GM21381 (cell line): ENCODE measurements at regions not wholly inside any gene's neighbourhood (a gene's known extent, or its start where the extent isn't known, plus 50 kb on each side); places are given as distances from the start of the nearest gene placed in this dataset.
"Not testable (repeated sequence)": the region's sequence is repeated elsewhere in the genome, so short reads cannot be mapped to it uniquely, and the experiment has no call there.

Source experiments
- ATAC-seq: cut with Tn5 transposase; IDR thresholded peaks from one replicate; pipeline ENCODE4 v1.9.1; 2021; ENCODE audit warnings: mild to moderate bottlenecking, moderate library complexity; ENCODE audit not compliant: unreplicated experiment

DNA sequence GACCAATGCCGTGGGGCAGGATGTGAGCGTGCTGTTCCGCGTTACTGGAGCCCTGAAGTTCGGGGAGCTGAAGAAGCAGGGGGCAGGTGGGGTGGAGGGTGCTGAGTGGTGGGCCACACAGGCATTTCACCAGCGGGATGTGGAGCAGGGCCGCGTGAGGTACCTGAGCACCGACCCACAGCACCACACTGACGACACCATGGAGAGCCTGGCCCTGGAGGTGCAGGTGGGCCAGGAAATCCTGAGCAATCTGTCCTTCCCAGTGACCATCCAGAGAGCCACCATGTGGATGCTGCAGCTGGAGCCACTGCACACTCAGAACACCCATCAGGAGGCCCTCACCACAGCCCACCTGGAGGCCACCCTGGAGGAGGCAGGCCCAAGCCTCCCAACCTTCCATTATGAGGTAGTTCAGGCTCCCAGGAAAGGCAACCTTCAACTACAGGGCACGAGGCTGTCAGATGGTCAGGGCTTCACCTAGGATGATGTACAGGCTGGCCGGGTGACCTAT is 179.6 kb downstream of the TBC1D2B start:
- no peak for ATAC-seq

DNA sequence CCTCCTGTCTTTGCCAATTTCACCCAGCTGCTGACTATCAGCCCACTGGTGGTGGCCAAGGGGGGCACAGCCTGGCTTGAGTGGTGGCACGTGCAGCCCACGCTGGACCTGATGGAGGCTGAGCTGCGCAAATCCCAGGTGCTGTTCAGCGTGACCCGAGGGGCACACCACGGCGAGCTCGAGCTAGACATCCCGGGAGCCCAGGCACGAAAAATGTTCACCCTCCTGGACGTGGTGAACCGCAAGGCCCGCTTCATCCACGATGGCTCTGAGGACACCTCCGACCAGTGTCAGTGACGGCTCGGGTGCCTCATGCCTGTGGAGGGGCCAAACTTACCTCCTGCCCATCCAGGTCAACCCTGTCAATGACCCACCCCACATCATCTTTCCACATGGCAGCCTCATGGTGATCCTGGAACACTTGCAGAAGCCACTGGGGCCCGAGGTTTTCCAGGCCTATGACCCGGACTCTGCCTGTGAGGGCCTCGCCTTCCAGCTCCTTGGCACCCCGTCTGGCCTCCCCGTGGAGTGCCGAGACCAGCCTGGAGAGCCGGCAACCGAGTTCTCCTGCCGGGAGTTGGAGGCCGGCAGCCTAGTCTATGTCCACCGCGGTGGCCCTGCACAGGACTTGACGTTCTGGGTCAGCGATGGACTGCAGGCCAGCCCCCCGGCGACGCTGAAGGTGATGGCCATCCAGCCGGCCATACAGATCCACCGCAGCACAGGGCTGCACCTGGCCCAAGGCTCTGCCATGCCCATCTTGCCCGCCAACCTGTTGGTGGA is 180.2 kb downstream of the TBC1D2B start:
- not testable (repeated sequence) for ATAC-seq

DNA sequence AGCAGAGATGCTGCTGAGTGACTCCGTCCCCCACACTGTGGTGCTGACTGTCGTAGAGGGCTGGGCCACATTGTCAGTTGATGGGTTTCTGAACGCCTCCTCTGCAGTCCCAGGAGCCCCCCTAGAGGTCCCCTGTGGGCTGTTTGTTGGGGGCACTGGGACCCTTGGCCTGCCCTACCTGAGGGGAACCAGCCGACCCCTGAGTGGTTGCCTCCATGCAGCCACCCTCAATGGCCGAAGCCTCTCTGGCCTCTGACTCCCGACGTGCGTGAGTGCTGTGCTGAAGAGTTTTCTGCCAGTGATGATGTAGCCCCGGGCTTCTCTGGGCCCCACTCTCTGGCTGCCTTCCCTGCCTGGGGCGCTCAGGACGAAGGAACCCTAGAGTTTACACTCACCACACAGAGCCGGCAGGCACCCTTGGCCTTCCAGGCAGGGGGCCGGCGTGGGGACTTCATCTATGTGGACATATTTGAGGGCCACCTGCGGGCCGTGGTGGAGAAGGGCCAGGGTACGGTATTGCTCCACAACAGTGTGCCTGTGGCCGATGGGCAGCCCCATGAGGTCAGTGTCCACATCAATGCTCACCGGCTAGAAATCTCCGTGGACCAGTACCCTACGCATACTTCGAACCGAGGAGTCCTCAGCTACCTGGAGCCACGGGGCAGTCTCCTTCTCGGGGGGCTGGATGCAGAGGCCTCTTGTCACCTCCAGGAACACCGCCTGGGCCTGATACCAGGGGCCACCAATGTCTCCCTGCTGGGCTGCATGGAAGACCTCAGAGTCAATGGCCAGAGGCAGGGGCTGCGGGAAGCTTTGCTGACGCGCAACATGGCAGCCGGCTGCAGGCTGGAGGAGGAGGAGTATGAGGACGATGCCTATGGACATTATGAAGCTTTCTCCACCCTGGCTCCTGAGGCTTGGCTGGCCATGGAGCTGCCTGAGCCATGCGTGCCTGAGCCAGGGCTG is 181.1 kb downstream of the TBC1D2B start:
- ATAC-seq = not testable (repeated sequence)

DNA sequence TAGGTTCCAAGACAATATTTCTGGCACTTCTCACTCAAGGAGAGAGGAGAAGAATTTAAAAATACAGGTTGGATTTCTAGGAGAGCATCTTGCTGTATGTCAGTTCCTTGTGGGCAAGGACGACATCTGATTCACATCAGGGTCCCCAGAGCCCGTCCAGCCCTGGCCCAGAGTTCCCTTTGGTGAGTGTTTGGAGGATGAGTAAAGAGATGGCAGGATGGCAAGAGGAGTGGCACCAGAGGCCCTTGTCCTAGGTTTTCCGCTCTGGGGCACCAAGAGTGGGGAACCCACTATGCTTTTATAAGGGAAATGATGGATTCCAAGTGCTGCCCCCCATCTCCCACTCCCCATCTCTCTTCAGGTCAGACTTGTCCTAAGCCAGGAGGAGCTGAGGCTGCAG is 181.8 kb downstream of the TBC1D2B start:
- no peak for ATAC-seq

DNA sequence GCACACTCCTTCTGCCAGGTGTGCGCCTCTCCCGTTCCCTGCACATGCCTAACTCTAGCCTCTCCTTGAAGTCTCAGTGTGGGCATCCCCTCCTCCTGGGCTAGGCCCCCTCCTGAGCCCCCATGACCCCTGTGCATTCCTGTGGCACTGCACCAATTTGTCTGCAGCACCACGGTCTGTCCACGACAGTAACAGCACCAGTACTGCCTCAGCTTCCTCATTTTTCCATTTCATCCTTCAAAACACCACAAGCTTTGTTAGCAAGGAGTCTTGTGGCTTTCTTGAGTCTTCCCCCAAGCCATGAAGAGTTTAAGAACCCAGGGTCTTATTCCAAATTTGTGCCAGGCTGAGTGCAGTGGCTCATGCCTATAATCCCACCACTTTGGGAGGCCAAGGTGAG is 182.4 kb downstream of the TBC1D2B start:
- not testable (repeated sequence) for ATAC-seq

DNA sequence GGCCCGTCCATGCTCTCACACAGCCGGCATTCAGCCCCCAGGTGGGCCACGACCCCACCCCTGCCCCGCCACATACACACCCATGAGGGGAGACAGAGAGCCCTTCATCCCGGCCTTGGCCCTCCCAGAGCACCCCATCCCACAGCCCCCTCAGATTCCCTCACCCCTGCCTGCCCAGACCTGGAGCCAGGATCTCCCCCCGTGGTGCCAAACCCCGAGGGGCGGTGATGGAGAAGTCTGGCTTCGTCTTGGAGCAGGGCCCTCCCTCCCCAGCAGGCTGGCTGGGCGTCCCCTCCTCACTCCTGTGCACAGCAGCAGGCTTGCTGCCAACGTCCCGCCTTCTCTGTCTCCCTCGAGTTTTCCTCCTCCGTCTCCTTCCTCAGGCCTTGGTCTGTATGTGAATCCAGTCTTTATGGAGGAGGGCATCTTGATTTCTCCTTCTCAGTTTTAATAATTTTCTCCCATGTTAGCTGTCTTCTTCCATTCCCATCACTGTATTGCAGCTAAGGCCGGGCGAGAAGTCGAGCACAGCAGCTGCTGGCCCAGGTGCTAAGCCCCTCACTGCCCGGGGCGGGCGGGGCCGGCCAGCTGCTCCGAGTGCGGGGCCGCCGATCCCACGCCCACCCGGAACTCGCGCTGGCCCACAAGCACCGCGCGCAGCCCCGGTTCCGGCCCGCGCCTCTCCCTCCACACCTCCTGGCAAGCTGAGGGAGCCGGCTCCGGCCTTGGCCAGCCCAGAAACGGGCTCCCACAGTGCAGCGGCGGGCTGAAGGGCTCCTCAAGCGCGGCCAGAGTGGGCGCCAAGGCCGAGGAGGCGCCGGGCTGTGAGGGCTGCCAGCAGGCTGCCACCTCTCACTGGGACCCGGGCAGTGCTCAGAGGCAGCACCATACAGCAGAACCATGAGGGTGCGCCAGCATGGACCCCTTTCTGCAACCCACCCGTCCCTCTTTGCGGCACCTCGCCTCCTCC is 183.6 kb downstream of the TBC1D2B start:
- not testable (repeated sequence) for ATAC-seq

DNA sequence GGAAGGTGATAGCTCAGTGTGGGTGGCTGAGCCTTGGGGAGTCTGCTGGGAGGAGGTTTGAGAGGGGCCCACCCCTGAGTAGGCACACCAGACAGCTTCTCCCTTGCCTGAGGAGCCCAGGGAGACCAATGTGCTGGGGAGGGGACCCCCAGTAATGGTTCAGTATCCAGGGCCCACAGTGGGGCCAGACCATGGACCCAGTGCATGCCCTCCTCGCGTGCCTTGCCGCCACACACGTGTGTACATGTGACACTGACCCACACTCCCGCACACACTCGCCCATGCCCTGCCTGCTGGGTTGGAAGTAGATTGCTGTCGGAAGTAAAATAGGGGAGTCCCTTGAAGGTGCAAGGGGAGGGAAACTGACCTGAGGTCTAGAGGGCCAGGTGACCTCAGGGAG is 184.3 kb downstream of the TBC1D2B start:
- ATAC-seq = not testable (repeated sequence)

DNA sequence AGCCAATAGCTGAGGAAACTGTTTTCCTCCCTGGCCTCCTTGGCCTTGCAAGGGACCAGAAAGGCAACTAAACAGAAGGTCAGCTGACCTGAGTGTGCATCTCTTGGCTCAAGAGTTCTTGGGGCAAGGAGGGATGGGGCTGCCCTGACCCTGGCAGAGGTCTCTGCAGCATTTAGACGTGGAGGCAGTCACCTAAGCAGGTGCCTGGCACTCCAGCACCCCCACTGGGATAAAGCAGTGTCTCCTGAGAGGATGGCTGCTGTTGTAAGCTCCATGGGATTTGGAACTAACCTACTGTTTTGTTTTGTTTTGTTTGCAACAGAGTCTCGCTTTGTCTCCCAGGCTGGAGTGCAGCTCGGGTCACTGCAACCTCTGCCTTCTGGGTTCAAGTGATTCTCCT is 185.2 kb downstream of the TBC1D2B start:
- no peak for ATAC-seq

DNA sequence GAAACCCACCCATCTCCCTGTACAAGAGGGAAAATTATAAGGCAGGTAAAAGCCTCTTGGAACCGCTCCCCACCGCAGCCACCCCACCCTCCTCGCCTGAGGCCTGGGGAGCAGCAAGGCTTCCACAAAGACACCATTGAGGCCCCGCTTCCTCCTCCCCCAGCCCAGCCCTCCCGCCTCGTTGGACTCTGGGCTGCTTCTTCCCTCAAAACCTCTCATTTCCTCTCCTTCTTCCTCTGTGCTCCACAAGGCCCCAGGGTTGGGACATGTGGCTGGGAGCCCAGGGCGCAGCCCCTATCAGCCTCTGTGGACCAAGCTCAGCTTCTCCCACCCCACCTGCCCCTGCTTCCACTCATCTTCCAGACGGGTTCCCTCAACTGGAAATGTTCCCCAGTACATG is 185.6 kb downstream of the TBC1D2B start:
- not testable (repeated sequence) for ATAC-seq

DNA sequence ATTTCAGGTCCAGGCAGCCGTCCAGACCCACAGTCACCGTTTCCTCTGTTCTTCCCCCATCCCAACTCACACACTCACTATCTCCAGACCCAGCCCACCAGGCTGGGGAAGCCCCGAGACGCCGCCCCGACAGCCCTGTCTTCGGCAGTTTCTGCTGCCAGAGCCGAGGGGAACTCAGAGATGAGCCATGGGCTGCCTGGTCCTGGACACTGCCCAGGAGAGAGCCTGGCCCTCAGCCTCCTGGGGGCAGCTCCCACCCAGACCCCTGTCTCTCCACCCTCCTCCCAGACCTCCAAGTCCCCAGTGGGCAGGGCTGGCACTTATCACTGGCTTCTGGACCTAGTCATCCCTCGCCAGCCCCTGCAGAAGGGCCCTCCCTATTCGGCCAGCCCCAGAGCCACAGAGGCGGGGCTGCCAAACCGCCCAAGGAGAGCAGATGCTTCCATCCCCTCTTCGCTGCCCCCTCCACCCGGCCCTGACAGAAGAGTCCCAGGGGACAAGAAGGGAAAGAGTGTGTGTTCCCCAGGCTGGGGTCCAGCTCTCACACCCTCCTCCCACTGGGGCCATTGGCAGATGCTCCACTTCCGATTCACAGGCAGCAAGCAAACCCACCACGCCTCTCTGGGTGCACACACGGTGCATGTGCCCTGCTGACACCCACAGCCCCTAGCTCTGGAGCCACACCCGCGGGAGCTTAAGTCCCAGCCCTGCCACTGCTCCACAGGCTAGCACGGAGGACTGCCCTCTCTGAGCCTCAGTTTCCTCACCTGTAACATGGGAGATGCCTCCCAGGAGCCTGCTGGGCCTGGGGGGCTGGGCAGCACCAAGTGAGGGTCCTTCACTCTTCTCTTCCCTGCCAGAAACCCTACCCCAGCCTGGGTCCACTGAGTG is 186.4 kb downstream of the TBC1D2B start:
- ATAC-seq = not testable (repeated sequence)

DNA sequence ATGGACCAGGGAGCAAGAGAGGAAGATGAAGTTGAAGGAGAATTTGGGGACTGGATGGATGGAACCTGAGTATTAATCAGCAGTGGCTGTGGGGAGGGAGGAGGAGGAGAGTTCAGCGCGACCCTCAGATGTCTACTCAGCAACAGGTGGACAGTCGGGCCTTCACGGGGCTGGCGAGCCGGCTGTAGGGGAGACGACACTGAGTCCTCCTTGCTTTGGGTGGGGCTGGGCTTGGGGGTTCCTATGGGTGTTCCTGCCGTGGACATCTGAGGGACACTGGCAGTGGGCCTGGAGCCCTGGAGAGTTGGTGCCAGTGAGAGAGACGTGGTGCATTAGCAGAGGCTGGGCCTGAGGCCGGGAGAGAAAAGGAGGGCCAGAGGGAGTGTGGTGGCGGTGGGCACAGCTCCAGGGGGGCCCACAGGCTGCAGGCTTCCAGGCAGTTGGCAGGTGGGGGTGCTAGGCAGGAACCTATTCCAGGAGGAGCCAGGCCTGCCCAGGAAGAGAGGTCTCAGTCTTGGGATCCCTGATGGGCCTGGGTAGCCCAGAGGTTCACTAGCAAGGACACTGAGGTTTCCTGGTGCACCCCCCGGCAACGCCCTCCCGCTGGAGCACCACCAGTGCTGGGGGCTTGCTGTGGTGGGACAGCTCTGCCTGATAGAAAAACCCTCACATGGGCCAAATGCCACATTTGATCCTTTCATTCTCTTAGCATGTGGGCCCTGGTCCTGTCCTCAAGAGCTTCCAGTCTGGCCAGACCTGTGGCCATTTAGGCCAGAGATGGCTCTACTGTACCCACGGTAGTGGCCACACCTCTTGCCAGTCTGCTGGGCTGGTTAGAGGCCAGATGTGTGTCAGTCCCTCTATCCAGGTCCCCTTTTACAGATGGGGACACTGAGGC is 187.4 kb downstream of the TBC1D2B start:
- ATAC-seq = not testable (repeated sequence)

DNA sequence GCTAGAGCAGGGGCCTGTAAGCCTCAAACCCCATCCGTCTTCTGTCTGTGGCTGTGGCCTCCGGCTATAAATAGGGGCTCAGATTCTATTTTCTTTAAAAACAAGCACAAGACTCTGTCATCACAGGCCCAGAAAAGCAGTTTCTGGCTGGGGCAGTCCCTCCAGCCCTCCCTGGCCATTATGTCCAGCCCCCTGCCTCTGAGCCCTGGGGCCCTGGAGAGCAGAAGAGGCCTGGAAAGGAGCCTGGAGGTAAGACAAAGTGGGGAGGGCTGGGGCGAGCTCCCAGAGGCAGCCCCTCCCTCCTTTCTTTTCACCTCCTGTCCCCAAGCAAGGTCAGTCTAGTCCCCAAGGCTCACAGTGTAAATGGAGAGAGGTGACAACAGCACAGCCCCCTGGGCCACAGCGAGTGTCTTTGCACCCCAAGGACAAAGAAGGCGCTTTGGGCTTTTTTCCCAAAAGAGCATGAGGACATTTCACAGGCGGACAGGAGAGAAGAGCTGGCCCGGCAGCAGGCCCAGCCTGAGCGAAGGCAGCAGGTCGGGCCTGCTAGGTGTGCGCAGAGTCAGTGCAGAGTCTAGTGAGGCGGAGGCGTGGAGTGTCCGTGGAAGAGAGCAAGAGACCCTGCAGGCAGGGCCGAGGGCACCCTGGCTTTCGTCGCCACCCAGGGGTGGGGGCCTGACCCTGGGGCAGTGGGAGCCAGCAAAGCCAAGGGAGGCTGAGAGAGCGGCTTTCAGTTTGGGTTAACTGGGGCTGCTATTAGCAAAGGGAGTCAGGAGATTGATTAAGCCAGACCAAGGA is 188.3 kb downstream of the TBC1D2B start:
- ATAC-seq = no peak

DNA sequence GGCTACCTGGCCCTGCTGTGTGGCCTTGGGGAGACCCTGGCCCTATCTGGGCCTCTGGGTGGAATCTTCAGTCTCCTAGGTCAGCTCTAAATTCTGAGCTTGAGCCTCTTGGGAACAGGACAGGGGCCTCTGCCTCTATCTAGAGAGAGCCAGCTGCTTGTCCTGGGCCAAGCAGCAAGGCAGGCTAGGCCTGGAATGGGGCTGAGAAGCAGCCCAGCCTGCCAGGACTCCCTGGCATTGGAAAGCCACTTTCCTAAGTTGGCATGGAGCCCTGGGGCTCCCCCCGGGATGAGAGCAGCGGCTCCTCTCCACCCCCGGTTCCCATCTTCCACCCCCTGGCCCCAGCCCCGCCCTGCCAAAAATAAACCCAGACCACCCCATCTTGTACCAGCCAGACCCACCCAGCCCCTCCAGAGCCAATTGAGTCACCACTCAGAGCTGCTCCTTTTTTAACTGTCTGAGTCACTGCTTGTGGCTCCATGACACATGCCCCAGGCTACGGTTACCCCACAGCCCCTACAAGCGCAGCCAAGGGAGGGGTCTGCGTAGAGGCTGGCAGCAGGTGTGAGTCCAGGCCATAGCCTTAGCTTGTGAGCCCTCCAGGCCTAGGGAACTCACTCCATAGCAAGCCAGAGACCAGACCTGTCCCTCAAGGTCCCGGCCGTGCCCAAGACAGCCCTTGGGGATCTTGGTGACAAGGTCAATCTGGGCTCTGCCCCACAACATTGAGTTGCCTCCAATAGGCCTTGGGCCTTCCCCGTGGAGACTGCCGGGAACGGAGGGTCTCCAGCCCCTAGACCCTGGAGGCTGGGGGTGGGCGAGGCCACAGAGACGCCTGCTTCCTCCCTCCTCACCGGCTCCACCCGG is 189.7 kb downstream of the TBC1D2B start:
- not testable (repeated sequence) for ATAC-seq

DNA sequence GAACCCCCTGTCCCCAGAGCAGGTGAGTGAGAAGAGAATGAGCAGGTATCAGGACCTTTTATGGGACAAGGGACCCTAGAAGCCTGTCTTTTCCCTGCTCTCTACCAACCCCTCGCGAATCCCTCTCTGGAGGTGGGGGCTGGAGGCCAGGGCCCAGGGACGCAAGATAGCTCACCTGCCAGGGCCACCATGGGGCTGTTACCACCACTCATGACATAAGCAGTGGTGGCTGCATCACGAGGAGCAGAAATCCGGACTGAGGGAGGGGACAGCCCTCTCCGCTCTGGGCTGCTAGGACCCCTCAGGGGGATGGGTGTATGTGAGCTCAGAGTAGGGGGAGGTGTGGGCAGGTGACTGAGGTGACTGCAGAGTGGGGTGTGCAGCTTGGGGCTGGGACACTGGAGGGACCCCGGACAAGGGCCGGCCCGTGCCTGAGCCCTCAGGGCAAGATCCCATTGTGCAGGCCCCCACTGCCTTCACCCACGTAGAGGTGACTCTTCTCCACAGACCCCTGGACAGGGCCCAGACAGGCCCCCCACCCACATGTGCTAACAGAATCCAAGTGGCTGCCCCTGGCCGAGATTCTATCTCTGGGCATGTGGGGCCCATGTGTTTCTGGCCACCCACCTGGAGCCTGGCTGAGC is 190.6 kb downstream of the TBC1D2B start:
- no peak for ATAC-seq

DNA sequence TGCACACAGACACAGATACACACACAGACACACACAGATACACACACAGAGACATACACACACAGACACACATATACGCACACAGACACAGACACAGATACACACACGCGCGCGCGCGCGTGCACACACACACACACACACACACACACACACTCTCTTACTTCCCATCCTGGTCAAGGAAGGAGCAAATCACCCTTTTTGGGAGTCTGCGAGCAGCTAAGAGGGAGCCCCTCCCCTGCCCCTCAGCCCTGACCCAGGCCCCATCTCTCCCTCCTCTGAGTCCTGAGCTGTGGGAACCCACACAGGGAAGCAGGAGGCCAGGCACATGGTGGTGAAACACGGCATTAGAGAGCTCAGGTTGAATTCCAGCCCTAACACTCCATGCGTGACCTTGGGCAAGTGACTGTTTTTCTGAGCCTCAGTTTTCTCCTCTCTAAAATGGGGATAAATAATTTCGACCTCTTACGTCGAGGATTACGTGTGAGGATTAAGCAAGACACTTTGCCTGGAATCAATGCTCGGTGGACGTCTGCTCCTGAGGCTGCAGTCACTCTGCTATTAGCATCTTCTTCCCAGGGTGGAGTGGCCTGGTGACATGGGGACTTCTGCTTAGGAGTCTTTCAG is 191.5 kb downstream of the TBC1D2B start:
- not testable (repeated sequence) for ATAC-seq

DNA sequence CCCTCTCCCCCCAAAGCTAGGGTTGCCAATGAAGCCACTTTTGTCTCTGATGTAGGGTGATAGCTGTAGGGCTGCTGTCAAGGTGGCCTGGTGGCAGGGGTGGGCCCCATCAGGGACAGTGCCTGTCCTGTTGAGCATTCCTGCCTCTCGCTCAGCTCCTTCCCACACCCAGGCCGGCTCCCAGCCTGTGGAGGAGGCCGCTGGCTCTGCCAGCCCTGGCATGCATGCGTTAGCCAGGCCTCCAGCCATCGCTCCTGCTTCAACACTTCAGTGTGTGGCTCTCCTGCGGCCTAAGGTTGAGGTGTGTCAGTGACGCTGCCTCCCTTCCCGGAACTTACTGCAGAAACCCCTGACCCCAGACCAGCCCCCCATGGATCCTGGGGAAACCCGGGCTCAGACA is 194.5 kb downstream of the TBC1D2B start:
- ATAC-seq = not testable (repeated sequence)
